ENCODE measurements at regions not wholly inside any gene's neighbourhood (a gene's known extent, or its start where the extent isn't known, plus 50 kb on each side); places are given as distances from the start of the nearest gene placed in this dataset.

DNA sequence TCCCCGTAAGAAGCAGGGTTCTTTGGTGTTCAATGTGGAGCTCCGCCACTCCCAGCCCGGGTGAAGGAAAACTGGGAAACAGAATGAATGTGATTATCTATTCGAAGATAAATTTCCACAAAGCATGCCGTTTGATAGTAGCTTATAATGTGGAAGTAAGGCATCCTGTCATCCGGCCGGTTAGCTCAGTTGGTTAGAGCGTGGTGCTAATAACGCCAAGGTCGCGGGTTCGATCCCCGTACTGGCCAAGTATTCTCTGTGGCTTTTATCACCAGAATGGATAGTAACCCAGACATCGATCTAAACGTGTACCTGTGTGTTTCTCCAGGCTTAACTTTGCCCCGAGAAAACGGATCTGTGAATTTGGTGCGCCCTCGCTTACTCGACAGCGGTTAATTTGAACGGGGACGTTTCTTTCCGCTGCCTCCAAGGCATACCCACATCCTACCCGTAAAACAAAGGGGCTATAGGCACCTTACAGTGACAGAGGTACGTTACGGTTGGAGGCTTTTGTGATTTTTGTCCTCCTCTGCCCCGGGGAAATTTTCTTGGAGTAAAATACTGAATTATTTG is 215.2 kb upstream of the ZNF184 start (continued):
- TF ChIP-seq, protein P1, sequence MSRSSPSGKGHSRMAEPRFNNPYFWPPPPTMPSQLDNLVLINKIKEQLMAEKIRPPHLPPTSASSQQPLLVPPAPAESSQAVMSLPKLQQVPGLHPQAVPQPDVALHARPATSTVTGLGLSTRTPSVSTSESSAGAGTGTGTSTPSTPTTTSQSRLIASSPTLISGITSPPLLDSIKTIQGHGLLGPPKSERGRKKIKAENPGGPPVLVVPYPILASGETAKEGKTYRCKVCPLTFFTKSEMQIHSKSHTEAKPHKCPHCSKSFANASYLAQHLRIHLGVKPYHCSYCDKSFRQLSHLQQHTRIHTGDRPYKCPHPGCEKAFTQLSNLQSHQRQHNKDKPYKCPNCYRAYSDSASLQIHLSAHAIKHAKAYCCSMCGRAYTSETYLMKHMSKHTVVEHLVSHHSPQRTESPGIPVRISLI (CRISPR knock-in tag; IDR thresholded peaks at IDR 0.05; ENCODE audit: borderline replicate concordance): peak; percentile 86; the same call in 1 of the 2 replicates
- peak; percentile 82 for TF ChIP-seq ZMYM3 (CRISPR knock-in tag; IDR thresholded peaks at IDR 0.05)
- TF ChIP-seq ZNF749 (CRISPR knock-in tag; IDR thresholded peaks at IDR 0.05; ENCODE audit: borderline replicate concordance): no peak
- no peak for TF ChIP-seq HOXA7 (CRISPR knock-in tag; IDR thresholded peaks at IDR 0.05)
- no peak for TF ChIP-seq ZNF446 (CRISPR knock-in tag; IDR thresholded peaks at IDR 0.05)
- no peak for TF ChIP-seq SMARCC2 (IDR thresholded peaks at IDR 0.05)
- TF ChIP-seq MIER3 (CRISPR knock-in tag; IDR thresholded peaks at IDR 0.05; ENCODE audit: borderline replicate concordance): peak; percentile 82; the same call in 1 of the 2 replicates
- peak; percentile 85 for TF ChIP-seq PITX1 (CRISPR knock-in tag; IDR thresholded peaks at IDR 0.05)
- TF ChIP-seq ZNF143 (CRISPR knock-in tag; IDR thresholded peaks at IDR 0.05): peak; percentile 56; the same call in 1 of the 2 replicates
- TF ChIP-seq, protein P2, sequence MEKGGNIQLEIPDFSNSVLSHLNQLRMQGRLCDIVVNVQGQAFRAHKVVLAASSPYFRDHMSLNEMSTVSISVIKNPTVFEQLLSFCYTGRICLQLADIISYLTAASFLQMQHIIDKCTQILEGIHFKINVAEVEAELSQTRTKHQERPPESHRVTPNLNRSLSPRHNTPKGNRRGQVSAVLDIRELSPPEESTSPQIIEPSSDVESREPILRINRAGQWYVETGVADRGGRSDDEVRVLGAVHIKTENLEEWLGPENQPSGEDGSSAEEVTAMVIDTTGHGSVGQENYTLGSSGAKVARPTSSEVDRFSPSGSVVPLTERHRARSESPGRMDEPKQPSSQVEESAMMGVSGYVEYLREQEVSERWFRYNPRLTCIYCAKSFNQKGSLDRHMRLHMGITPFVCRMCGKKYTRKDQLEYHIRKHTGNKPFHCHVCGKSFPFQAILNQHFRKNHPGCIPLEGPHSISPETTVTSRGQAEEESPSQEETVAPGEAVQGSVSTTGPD (CRISPR knock-in tag; IDR thresholded peaks at IDR 0.05): peak; percentile 97
- no peak for TF ChIP-seq CENPX (CRISPR knock-in tag; IDR thresholded peaks at IDR 0.05)
- TF ChIP-seq, protein P3, sequence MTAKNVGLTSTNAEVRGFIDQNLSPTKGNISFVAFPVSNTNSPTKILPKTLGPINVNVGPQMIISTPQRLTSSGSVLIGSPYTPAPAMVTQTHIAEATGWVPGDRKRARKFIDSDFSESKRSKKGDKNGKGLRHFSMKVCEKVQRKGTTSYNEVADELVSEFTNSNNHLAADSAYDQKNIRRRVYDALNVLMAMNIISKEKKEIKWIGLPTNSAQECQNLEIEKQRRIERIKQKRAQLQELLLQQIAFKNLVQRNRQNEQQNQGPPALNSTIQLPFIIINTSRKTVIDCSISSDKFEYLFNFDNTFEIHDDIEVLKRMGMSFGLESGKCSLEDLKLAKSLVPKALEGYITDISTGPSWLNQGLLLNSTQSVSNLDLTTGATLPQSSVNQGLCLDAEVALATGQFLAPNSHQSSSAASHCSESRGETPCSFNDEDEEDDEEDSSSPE (CRISPR knock-in tag; IDR thresholded peaks at IDR 0.05): no peak
- TF ChIP-seq SP1 (IDR thresholded peaks at IDR 0.05): no peak
- TF ChIP-seq SP1 (CRISPR knock-in tag; IDR thresholded peaks at IDR 0.05): peak; percentile 30; the same call in 1 of the 2 replicates
- no peak for TF ChIP-seq SMAD9 (CRISPR knock-in tag; IDR thresholded peaks at IDR 0.05)
- TF ChIP-seq ZNF678 (CRISPR knock-in tag; IDR thresholded peaks at IDR 0.05): no peak
- TF ChIP-seq ZNF746 (CRISPR knock-in tag; IDR thresholded peaks at IDR 0.05): peak; percentile 67; the same call in 1 of the 2 replicates
- TF ChIP-seq, protein P4, sequence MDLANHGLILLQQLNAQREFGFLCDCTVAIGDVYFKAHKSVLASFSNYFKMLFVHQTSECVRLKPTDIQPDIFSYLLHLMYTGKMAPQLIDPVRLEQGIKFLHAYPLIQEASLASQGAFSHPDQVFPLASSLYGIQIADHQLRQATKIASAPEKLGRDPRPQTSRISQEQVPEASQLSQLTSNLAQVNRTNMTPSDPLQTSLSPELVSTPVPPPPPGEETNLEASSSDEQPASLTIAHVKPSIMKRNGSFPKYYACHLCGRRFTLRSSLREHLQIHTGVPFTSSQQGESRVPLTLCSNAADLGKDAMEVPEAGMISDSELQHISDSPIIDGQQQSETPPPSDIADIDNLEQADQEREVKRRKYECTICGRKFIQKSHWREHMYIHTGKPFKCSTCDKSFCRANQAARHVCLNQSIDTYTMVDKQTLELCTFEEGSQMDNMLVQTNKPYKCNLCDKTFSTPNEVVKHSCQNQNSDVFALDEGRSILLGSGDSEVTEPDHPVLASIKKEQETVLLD (CRISPR knock-in tag; IDR thresholded peaks at IDR 0.05; ENCODE audit: low read depth): no peak
- TF ChIP-seq YEATS2 (CRISPR knock-in tag; IDR thresholded peaks at IDR 0.05; ENCODE audit: borderline replicate concordance): peak; percentile 74; the same call in 1 of the 2 replicates
- no peak for TF ChIP-seq ZFYVE20 (CRISPR knock-in tag; IDR thresholded peaks at IDR 0.05; ENCODE audit: borderline replicate concordance, low read depth)
- TF ChIP-seq SOX13 (IDR thresholded peaks at IDR 0.05): peak; percentile 62; the same call in 1 of the 2 replicates
- TF ChIP-seq SOX13 (CRISPR knock-in tag; conservative IDR thresholded peaks at IDR 0.05 in 1 of 2, IDR thresholded peaks at IDR 0.05 in 1 of 2): peak in 1 of 2 experiments; percentile 55; a peak in 2 of 4 replicates

Data from HepG2 (cell line).